Liver (tissue), 8 donors: ENCODE measurements at regions not wholly inside any gene's neighbourhood (a gene's known extent, or its start where the extent isn't known, plus 50 kb on each side); places are given as distances from the start of the nearest gene placed in this dataset.

Source experiments
- DNase-seq: peaks from one replicate; pipeline ENCODE4 v3.0.0-alpha.2; 2017; ENCODE audit warnings: low spot score
- H3K27ac ChIP-seq, 2 donors: one replicate each; pipeline ENCODE4 v1.7.0; 2013; ENCODE audit warnings: inconsistent platforms in 2 of 2, low read length in 2 of 2, control low read depth in 1 of 2, low read depth in 1 of 2, mild to moderate bottlenecking in 1 of 2
- H3K27me3 ChIP-seq, 4 donors: one replicate each; pipeline versions ENCODE4 v1.6.1 to v1.7.0; 2013; ENCODE audit warnings: low read length in 3 of 4, inconsistent platforms in 1 of 4, mild to moderate bottlenecking in 1 of 4, moderate library complexity in 1 of 4; ENCODE audit not compliant: control insufficient read depth in 4 of 4, insufficient read depth in 4 of 4
- H3K36me3 ChIP-seq, 4 donors: one replicate each; pipeline versions ENCODE4 v1.6.1 to v1.7.0; 2013; ENCODE audit warnings: low read length in 3 of 4, mild to moderate bottlenecking in 3 of 4, low read depth in 1 of 4, moderate library complexity in 1 of 4; ENCODE audit not compliant: control insufficient read depth in 4 of 4, insufficient read depth in 3 of 4
- H3K4me1 ChIP-seq, 4 donors: one replicate each; pipeline versions ENCODE4 v1.6.1 to v1.7.0; 2013; ENCODE audit warnings: low read length in 3 of 4, mild to moderate bottlenecking in 3 of 4, moderate library complexity in 1 of 4; ENCODE audit not compliant: control insufficient read depth in 4 of 4, insufficient read depth in 4 of 4
- H3K4me3 ChIP-seq, 3 donors: one replicate each; pipeline versions ENCODE4 v1.6.1 to v1.7.0; 2013; ENCODE audit warnings: low read length in 3 of 3, control low read depth in 1 of 3, low read depth in 1 of 3, mild to moderate bottlenecking in 1 of 3
- H3K9ac ChIP-seq, 2 donors: one replicate each; pipeline ENCODE4 v1.7.0; 2013; ENCODE audit warnings: low read length in 2 of 2, mild to moderate bottlenecking in 2 of 2, moderate library complexity in 2 of 2, control low read depth in 1 of 2, low read depth in 1 of 2
- H3K9me3 ChIP-seq, 4 donors: one replicate each; pipeline versions ENCODE4 v1.6.1 to v1.7.0; 2013; ENCODE audit warnings: low read length in 3 of 4; ENCODE audit not compliant: control insufficient read depth in 4 of 4
- EGR1 ChIP-seq, 2 donors: IDR thresholded peaks; 2 replicates each; pipeline ENCODE4 v1.6.1; 2016 to 2018; ENCODE audit warnings: antibody characterized with exemption in 2 of 2, low read depth in 2 of 2
- FOXA1 ChIP-seq: IDR thresholded peaks from 2 replicates; pipeline ENCODE4 v1.6.1; 2016; ENCODE audit warnings: antibody characterized with exemption
- GABPA ChIP-seq, 2 donors: IDR thresholded peaks in 1 of 2; conservative IDR thresholded peaks in 1 of 2; 2 replicates each; pipeline ENCODE4 v1.6.1; 2016; ENCODE audit warnings: antibody characterized with exemption in 2 of 2, mild to moderate bottlenecking in 1 of 2, moderate library complexity in 1 of 2
- HNF4A ChIP-seq, 2 donors: conservative IDR thresholded peaks; 2 replicates each; pipeline ENCODE4 v1.6.1; 2016; ENCODE audit warnings: antibody characterized with exemption in 2 of 2, mild to moderate bottlenecking in 2 of 2
- HNF4G ChIP-seq: IDR thresholded peaks from 2 replicates; pipeline ENCODE4 v1.6.1; 2016; ENCODE audit warnings: antibody characterized with exemption
- JUND ChIP-seq, 2 donors: IDR thresholded peaks; 2 replicates each; pipeline ENCODE4 v1.6.1; 2016; ENCODE audit warnings: antibody characterized with exemption in 2 of 2
- NR2F2 ChIP-seq: IDR thresholded peaks from 2 replicates; pipeline ENCODE4 v1.6.1; 2016; ENCODE audit warnings: antibody characterized with exemption
- RAD21 ChIP-seq, 2 donors: IDR thresholded peaks; 2 replicates each; pipeline ENCODE4 v1.6.1; 2016; ENCODE audit warnings: antibody characterized with exemption in 2 of 2, mild to moderate bottlenecking in 2 of 2
- REST ChIP-seq: IDR thresholded peaks from 2 replicates; pipeline ENCODE4 v1.6.1; 2016; ENCODE audit warnings: antibody characterized with exemption, mild to moderate bottlenecking
- RXRA ChIP-seq, 2 donors: IDR thresholded peaks; 2 replicates each; pipeline ENCODE4 v1.6.1; 2017 to 2018; ENCODE audit warnings: antibody characterized with exemption in 2 of 2, mild to moderate bottlenecking in 1 of 2
- SP1 ChIP-seq: IDR thresholded peaks from 2 replicates; pipeline ENCODE4 v1.6.1; 2018; ENCODE audit warnings: antibody characterized with exemption, mild to moderate bottlenecking
- TAF1 ChIP-seq: conservative IDR thresholded peaks from 2 replicates; pipeline ENCODE4 v1.6.1; 2016; ENCODE audit warnings: antibody characterized with exemption, mild to moderate bottlenecking
- YY1 ChIP-seq: IDR thresholded peaks from 2 replicates; pipeline ENCODE4 v1.6.1; 2016; ENCODE audit warnings: antibody characterized with exemption, mild to moderate bottlenecking
- WGBS: extraction: QIAGEN DNeasy Blood & Tissue Kit; methylation state at CpG from one replicate; pipeline ENCODE4 v1.1.7; 2013; 5-methylcytosine and 5-hydroxymethylcytosine counted together
- TF ChIP-seq, protein P1 (sequence below): fragments of 150-350 bp; IDR thresholded peaks from 2 replicates; pipeline ENCODE4 v1.5.1; 2017; ENCODE audit warnings: improper control_type of control experiment, low read depth, low read length; ENCODE audit not compliant: missing input control
- TF ChIP-seq, protein P2 (sequence below): IDR thresholded peaks from 2 replicates; pipeline ENCODE4 v1.6.1; 2016; ENCODE audit warnings: antibody characterized with exemption
- TF ChIP-seq, protein P3 (sequence below): IDR thresholded peaks from 2 replicates; pipeline ENCODE4 v1.6.1; 2016; ENCODE audit warnings: antibody characterized with exemption
- donor health status: healthy.
- donor health status: healthy.
- donor health status: healthy.
- donor health status: healthy.
- donor health status: healthy.

- DNase-seq = no peak
- Histone ChIP-seq H3K9me3 (no peaks in the 10 kb centered on the region), H3K36me3 (no peaks in the 10 kb centered on the region), H3K4me1 (peaks cover 0 to 2% (median 0%) of the 10 kb centered on the region in 4 donors), H3K27ac (no peak overlapping the region), H3K9ac (no peak overlapping the region), H3K27me3 (no peaks in the 10 kb centered on the region), H3K4me3 (no peak overlapping the region)
- no peak for TF ChIP-seq RXRA (IDR thresholded peaks at IDR 0.05)
- TF ChIP-seq HNF4A (conservative IDR thresholded peaks at IDR 0.05) = no peak
- no peak for TF ChIP-seq FOXA1
- no peak for TF ChIP-seq REST
- TF ChIP-seq, protein P1, sequence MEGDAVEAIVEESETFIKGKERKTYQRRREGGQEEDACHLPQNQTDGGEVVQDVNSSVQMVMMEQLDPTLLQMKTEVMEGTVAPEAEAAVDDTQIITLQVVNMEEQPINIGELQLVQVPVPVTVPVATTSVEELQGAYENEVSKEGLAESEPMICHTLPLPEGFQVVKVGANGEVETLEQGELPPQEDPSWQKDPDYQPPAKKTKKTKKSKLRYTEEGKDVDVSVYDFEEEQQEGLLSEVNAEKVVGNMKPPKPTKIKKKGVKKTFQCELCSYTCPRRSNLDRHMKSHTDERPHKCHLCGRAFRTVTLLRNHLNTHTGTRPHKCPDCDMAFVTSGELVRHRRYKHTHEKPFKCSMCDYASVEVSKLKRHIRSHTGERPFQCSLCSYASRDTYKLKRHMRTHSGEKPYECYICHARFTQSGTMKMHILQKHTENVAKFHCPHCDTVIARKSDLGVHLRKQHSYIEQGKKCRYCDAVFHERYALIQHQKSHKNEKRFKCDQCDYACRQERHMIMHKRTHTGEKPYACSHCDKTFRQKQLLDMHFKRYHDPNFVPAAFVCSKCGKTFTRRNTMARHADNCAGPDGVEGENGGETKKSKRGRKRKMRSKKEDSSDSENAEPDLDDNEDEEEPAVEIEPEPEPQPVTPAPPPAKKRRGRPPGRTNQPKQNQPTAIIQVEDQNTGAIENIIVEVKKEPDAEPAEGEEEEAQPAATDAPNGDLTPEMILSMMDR = no peak
- TF ChIP-seq YY1 = no peak
- TF ChIP-seq TAF1 = no peak
- TF ChIP-seq, protein P2, sequence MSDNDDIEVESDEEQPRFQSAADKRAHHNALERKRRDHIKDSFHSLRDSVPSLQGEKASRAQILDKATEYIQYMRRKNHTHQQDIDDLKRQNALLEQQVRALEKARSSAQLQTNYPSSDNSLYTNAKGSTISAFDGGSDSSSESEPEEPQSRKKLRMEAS = no peak
- no peak for TF ChIP-seq JUND (IDR thresholded peaks at IDR 0.05)
- whole genome bisulfite sequencing = 92% methylated on average over 30 of the region's 30 CpGs
These were observed 128.5 kb upstream of the GSE1 start for GRCh38 chr16:85484347-85485300.

DNA sequence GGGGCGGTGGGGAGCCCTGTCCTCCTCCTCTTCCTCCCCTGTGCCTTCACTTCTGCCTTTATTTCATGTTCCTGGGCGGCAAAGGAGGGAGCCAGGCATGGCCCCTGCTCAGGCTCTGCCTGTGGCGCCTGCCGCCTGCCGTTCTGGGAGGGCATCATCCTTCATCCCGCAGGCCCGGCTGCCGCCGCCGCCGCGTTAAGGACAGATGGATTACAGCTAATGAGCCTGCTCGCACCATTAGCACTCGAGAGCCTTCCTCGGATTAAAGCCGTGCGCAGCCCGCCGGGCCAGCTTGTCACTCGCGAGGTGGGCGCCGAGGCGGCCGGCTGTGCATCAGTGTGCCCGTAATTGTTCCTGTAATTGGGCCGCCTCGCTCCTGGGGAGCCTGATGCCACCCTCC, 127.7 kb upstream of the GSE1 start:
- WGBS = 95% methylated on average over 28 of the region's 28 CpGs
- no peak for TF ChIP-seq RAD21 (IDR thresholded peaks at IDR 0.05)
- TF ChIP-seq SP1 = no peak
- TF ChIP-seq TAF1 = no peak
- no peak for TF ChIP-seq FOXA1
- no peak for TF ChIP-seq REST
- TF ChIP-seq, protein P3, sequence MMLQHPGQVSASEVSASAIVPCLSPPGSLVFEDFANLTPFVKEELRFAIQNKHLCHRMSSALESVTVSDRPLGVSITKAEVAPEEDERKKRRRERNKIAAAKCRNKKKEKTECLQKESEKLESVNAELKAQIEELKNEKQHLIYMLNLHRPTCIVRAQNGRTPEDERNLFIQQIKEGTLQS = no peak
- no peak for TF ChIP-seq JUND (IDR thresholded peaks at IDR 0.05)
- TF ChIP-seq EGR1 (IDR thresholded peaks at IDR 0.05; ENCODE audit: low read depth in 2 of 2) = no peak
- TF ChIP-seq NR2F2 = no peak
- TF ChIP-seq GABPA (IDR thresholded peaks at IDR 0.05 in 1 of 2, conservative IDR thresholded peaks at IDR 0.05 in 1 of 2) = no peak
- TF ChIP-seq, protein P1 = no peak
- TF ChIP-seq HNF4G = no peak
- no peaks in the 10 kb centered on the region for H3K9me3 ChIP-seq

More for the DNA sequence above, 127.7 kb upstream of the GSE1 start:
- Histone ChIP-seq H3K27me3 (no peaks in the 10 kb centered on the region), H3K4me3 (no peak overlapping the region), H3K9ac (no peak overlapping the region), H3K27ac (no peak overlapping the region), H3K4me1 (peaks cover 0 to 2% (median 0%) of the 10 kb centered on the region in 4 donors), H3K36me3 (no peaks in the 10 kb centered on the region)
- DNase-seq = no peak
